NCI-H2227 treated with DMSO at 0.1 percent for 48 hours (cell line): ENCODE measurements at regions not wholly inside any gene's neighbourhood (a gene's known extent, or its start where the extent isn't known, plus 50 kb on each side); places are given as distances from the start of the nearest gene placed in this dataset.
"Not testable (repeated sequence)": the region's sequence is repeated elsewhere in the genome, so short reads cannot be mapped to it uniquely, and the experiment has no call there.

Experiments
- DNase-seq: peaks from one replicate; lab custom pipeline; 2025; lab: John Stamatoyannopoulos, UW

- no peak for DNase-seq
Measured at GRCh38 chr10:31683682-31684081, 244.9 kb downstream of the ARHGAP12 start.

GRCh38 chr10:31679936-31680335 lies 248.7 kb downstream of the ARHGAP12 start:
- no peak for DNase-seq

- DNase-seq = no peak
Measured at GRCh38 chr10:31678575-31679516, 249.8 kb downstream of the ARHGAP12 start.

- DNase-seq = no peak
Measured at GRCh38 chr10:31678139-31678536, 250.5 kb downstream of the ARHGAP12 start.

GRCh38 chr10:31677195-31678138 lies 251.2 kb downstream of the ARHGAP12 start:
- no peak for DNase-seq

- DNase-seq = no peak
Measured at GRCh38 chr10:31675726-31676125, 252.9 kb downstream of the ARHGAP12 start.

- no peak for DNase-seq
Measured at GRCh38 chr10:31669357-31669756, 259.3 kb downstream of the ARHGAP12 start.

GRCh38 chr10:31668326-31668725 lies 260.3 kb downstream of the ARHGAP12 start:
- no peak for DNase-seq

GRCh38 chr10:31665764-31666279 lies 262.8 kb downstream of the ARHGAP12 start:
- not testable (repeated sequence) for DNase-seq

GRCh38 chr10:31664803-31665202 lies 263.8 kb downstream of the ARHGAP12 start:
- DNase-seq = no peak

GRCh38 chr10:31664071-31664470 lies 264.6 kb downstream of the ARHGAP12 start:
- DNase-seq = not testable (repeated sequence)

- no peak for DNase-seq
Measured at GRCh38 chr10:31660300-31660699, 268.3 kb downstream of the ARHGAP12 start.

- no peak for DNase-seq
Measured at GRCh38 chr10:31659665-31660064, 269.0 kb downstream of the ARHGAP12 start.

- DNase-seq = no peak
Measured at GRCh38 chr10:31657434-31657872, 271.2 kb downstream of the ARHGAP12 start.

- no peak for DNase-seq
Measured at GRCh38 chr10:31656851-31657433, 271.7 kb downstream of the ARHGAP12 start.

- DNase-seq = no peak
Measured at GRCh38 chr10:31652038-31652437, 276.6 kb downstream of the ARHGAP12 start.

- DNase-seq = no peak
Measured at GRCh38 chr10:31650010-31650409, 278.6 kb downstream of the ARHGAP12 start.

- DNase-seq = no peak
Measured at GRCh38 chr10:31648966-31649365, 279.7 kb downstream of the ARHGAP12 start.

GRCh38 chr10:31647861-31648260 lies 280.8 kb downstream of the ARHGAP12 start:
- DNase-seq = no peak

- DNase-seq = no peak
Measured at GRCh38 chr10:31646519-31646918, 282.1 kb downstream of the ARHGAP12 start.

- no peak for DNase-seq
Measured at GRCh38 chr10:31645786-31646185, 282.8 kb downstream of the ARHGAP12 start.
